ENCODE measurements at regions not wholly inside any gene's neighbourhood (a gene's known extent, or its start where the extent isn't known, plus 50 kb on each side); places are given as distances from the start of the nearest gene placed in this dataset.

DNA sequence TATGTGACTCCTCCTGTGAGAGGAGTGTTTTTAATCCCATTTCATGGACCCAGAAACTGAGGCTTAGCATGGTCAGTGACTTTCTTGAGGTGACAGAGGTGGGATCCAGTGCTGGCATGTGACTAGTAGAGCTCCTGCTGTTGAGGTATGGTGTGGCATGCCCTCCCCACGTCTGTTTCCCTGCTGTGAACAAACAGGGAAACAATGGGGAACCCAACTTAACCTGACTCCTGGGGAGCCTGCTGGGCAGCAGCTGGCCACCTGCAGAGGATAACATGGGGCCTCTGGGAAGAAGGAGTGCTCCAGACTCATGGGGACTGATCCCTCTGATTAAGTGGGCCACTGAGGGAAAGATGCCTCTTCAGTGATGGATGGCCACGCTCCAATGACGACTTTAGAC is 114.0 kb downstream of the BEGAIN start:
- TF ChIP-seq, protein P1, sequence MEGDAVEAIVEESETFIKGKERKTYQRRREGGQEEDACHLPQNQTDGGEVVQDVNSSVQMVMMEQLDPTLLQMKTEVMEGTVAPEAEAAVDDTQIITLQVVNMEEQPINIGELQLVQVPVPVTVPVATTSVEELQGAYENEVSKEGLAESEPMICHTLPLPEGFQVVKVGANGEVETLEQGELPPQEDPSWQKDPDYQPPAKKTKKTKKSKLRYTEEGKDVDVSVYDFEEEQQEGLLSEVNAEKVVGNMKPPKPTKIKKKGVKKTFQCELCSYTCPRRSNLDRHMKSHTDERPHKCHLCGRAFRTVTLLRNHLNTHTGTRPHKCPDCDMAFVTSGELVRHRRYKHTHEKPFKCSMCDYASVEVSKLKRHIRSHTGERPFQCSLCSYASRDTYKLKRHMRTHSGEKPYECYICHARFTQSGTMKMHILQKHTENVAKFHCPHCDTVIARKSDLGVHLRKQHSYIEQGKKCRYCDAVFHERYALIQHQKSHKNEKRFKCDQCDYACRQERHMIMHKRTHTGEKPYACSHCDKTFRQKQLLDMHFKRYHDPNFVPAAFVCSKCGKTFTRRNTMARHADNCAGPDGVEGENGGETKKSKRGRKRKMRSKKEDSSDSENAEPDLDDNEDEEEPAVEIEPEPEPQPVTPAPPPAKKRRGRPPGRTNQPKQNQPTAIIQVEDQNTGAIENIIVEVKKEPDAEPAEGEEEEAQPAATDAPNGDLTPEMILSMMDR (conservative IDR thresholded peaks at IDR 0.05 in 1 of 2, IDR thresholded peaks at IDR 0.05 in 1 of 2; ENCODE audit: low read depth in 1 of 2, low read length in 2 of 2): no peak
- TF ChIP-seq EZH2 (IDR thresholded peaks at IDR 0.05; ENCODE audit: low read length, missing control alignments): no peak

All from fibroblast of lung (primary cell).